PC-9 (cell line): ENCODE measurements at regions not wholly inside any gene's neighbourhood (a gene's known extent, or its start where the extent isn't known, plus 50 kb on each side); places are given as distances from the start of the nearest gene placed in this dataset.

ENCODE experiments used
- BruUV-seq: library from RNA; stranded (reverse); fragments of 400-500 nt; replicated peaks from 2 replicates; lab custom pipeline; 2021; lab: Mats Ljungman, UMichigan
- CTCF ChIA-PET: fragments of 300-600 bp; sonication (Branson Sonifier 250); formaldehyde crosslinking; loops from one replicate; lab custom pipeline; 2022; ENCODE audit warnings: antibody characterized with exemption; lab: Charles Lee
- POLR2A ChIA-PET: fragments of 300-600 bp; sonication (Branson Sonifier 250); formaldehyde crosslinking; loops from one replicate; lab custom pipeline; 2022; ENCODE audit warnings: antibody characterized with exemption; ENCODE audit not compliant: unreplicated experiment; lab: Charles Lee
- DNase-seq, 2 experiments: peaks; one replicate each; pipeline versions ENCODE4 v3.0.0 to v3.0.0-alpha.2; 2015 to 2022; ENCODE audit warnings: mixed read lengths in 1 of 2
- H2AFZ ChIP-seq: fragments of 200-600 bp; sonication (generic); 2 replicates; pipeline ENCODE4 v1.8.1; 2017; ENCODE audit warnings: antibody characterized with exemption
- H3F3A ChIP-seq: fragments of 200-600 bp; sonication (generic); 2 replicates; pipeline ENCODE4 v1.8.1; 2017; ENCODE audit warnings: antibody characterized with exemption, mild to moderate bottlenecking, low read depth; ENCODE audit not compliant: insufficient read depth
- H3K27ac ChIP-seq: fragments of 200-600 bp; sonication (generic); 2 replicates; pipeline ENCODE4 v1.6.1; 2016; ENCODE audit warnings: mixed run types
- H3K27me3 ChIP-seq: fragments of 200-600 bp; sonication (generic); 2 replicates; pipeline ENCODE4 v1.6.1; 2016; ENCODE audit warnings: low read depth, mixed run types; ENCODE audit not compliant: insufficient read depth
- H3K36me3 ChIP-seq: fragments of 200-600 bp; sonication (generic); 2 replicates; pipeline ENCODE4 v1.6.1; 2016; ENCODE audit warnings: low read depth, mixed run types
- H3K4me1 ChIP-seq: fragments of 200-600 bp; sonication (generic); replicated peaks from 2 replicates; pipeline ENCODE4 v1.6.1; 2016; ENCODE audit warnings: mixed run types; ENCODE audit not compliant: insufficient read depth
- H3K4me2 ChIP-seq: fragments of 200-600 bp; sonication (generic); 2 replicates; pipeline ENCODE4 v1.6.1; 2017; ENCODE audit warnings: mixed run types
- H3K4me3 ChIP-seq: fragments of 200-600 bp; sonication (generic); 2 replicates; pipeline ENCODE4 v1.6.1; 2016; ENCODE audit warnings: mixed run types
- H3K79me2 ChIP-seq: fragments of 200-600 bp; sonication (generic); 2 replicates; pipeline ENCODE4 v1.6.1; 2017; ENCODE audit warnings: low read depth, mixed run types
- H3K9me2 ChIP-seq: fragments of 200-600 bp; sonication (generic); 2 replicates; pipeline ENCODE4 v1.8.1; 2017; ENCODE audit warnings: mild to moderate bottlenecking; ENCODE audit not compliant: insufficient read depth
- H3K9me3 ChIP-seq: fragments of 200-600 bp; sonication (generic); 2 replicates; pipeline ENCODE4 v1.8.1; 2016; ENCODE audit warnings: low read depth; ENCODE audit not compliant: insufficient read depth
- H4K20me1 ChIP-seq: fragments of 200-600 bp; sonication (generic); 2 replicates; pipeline ENCODE4 v1.8.1; 2017; ENCODE audit not compliant: insufficient read depth
- CTCF ChIP-seq: fragments of 200-600 bp; sonication (generic); conservative IDR thresholded peaks from 2 replicates; pipeline ENCODE4 v1.6.1; 2017; ENCODE audit warnings: mixed run types, antibody characterized with exemption, mild to moderate bottlenecking, moderate library complexity
- EZH2 ChIP-seq: fragments of 200-600 bp; sonication (generic); IDR thresholded peaks from 2 replicates; pipeline ENCODE4 v1.8.0; 2017; ENCODE audit warnings: antibody characterized with exemption, low read depth
- intact Hi-C: fragments of 100-400 bp; cut with micrococcal nuclease; formaldehyde crosslinking; loops from one replicate; pipeline ENCODE4 v1.10.0; 2022; ENCODE audit not compliant: unreplicated experiment

DNA sequence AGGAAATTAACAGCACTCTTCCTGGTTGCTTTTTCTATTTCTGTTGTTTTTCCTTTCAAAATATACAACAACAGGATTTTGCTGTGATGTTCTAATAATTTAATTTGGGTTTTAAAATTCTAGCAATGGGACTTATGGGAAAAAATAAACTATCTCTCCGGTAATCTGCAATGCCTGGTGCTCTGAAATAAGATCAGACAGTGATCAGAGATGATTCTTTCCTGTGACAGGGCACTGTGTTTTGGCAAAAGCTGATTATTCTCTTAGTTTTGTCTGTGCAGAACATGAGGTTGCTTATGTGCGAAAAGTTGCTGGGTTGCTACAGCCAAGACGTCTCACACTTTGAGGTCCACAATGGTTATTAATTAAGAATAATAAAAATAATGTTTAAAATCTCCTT, 291.7 kb downstream of the FBXO8 start:
- Histone ChIP-seq H3K27ac (no peak overlapping the region), H3K36me3 (no peaks in the 10 kb centered on the region), H3K27me3 (no peaks in the 10 kb centered on the region), H3K79me2 (no peaks in the 10 kb centered on the region), H4K20me1 (no peaks in the 10 kb centered on the region), H3F3A (no peaks in the 10 kb centered on the region), H3K4me2 (no peak overlapping the region), H3K9me3 (no peaks in the 10 kb centered on the region), H3K9me2 (no peaks in the 10 kb centered on the region), H3K4me3 (no peak overlapping the region), H3K4me1 (no peaks in the 10 kb centered on the region), H2AFZ (no peak overlapping the region)
- TF ChIP-seq CTCF: no peak
- TF ChIP-seq EZH2: no peak
- no TSS peak for BruUV-seq
- ChIA-PET CTCF (no interaction called here), POLR2A (no interaction called here)
- no peak for DNase-seq
- intact Hi-C loops: no loop called here

GRCh38 chr4:173991316-173991715, 292.2 kb downstream of the FBXO8 start:
- H3K36me3 ChIP-seq: no peaks in the 10 kb centered on the region
- BruUV-seq: no TSS peak
- H3K4me3 ChIP-seq: no peak overlapping the region
- H4K20me1 ChIP-seq: no peaks in the 10 kb centered on the region
- no peak overlapping the region for H3K4me2 ChIP-seq
- H3K9me3 ChIP-seq: no peaks in the 10 kb centered on the region
- TF ChIP-seq EZH2: no peak
- no peak for TF ChIP-seq CTCF
- no peak overlapping the region for H3K27ac ChIP-seq
- ChIA-PET POLR2A (no interaction called here), CTCF (no interaction called here)
- H3K79me2 ChIP-seq: no peaks in the 10 kb centered on the region
- H3K27me3 ChIP-seq: no peaks in the 10 kb centered on the region
- intact Hi-C loops: no loop called here
- H3K4me1 ChIP-seq: no peaks in the 10 kb centered on the region
- DNase-seq: no peak
- H2AFZ ChIP-seq: no peak overlapping the region
- no peaks in the 10 kb centered on the region for H3K9me2 ChIP-seq
- no peaks in the 10 kb centered on the region for H3F3A ChIP-seq

DNA sequence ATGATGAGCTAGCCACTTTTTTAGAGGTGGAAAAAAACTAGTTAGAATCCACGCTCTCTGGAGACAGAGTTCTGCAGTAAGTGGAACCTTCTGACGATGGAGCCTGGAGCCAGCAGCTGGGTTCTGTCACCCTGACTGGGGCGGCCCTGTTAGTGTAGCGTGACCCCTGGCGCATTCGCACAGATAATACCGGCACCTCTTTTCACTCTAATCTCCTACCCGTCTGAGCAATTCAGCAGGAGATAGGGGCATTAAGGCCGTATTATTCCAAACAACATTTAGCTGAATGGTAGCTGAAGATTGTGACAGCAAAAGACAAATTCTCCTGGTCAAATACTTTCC, 292.6 kb downstream of the FBXO8 start:
- no peaks in the 10 kb centered on the region for H3K9me3 ChIP-seq
- no peaks in the 10 kb centered on the region for H3K4me1 ChIP-seq
- H3K27me3 ChIP-seq: no peaks in the 10 kb centered on the region
- no peak overlapping the region for H3K27ac ChIP-seq
- H3K79me2 ChIP-seq: no peaks in the 10 kb centered on the region
- intact Hi-C loops: no loop called here
- no peak overlapping the region for H2AFZ ChIP-seq
- no peaks in the 10 kb centered on the region for H3K9me2 ChIP-seq
- BruUV-seq: no TSS peak
- CTCF ChIA-PET: no interaction called here
- no peaks in the 10 kb centered on the region for H3K36me3 ChIP-seq
- POLR2A ChIA-PET: no interaction called here
- no peak for TF ChIP-seq CTCF
- TF ChIP-seq EZH2: no peak
- H3K4me2 ChIP-seq: no peak overlapping the region
- H3F3A ChIP-seq: no peaks in the 10 kb centered on the region
- DNase-seq: no peak
- no peaks in the 10 kb centered on the region for H4K20me1 ChIP-seq
- no peak overlapping the region for H3K4me3 ChIP-seq
